8988T (cell line): ENCODE measurements at regions not wholly inside any gene's neighbourhood (a gene's known extent, or its start where the extent isn't known, plus 50 kb on each side); places are given as distances from the start of the nearest gene placed in this dataset.

Experiments
- DNase-seq: peaks from one replicate; pipeline ENCODE4 v3.0.0; 2011

- DNase-seq, result no peak
Measured at GRCh38 chr12:126156806-126157574, 1091.8 kb downstream of the AACS start.

DNA sequence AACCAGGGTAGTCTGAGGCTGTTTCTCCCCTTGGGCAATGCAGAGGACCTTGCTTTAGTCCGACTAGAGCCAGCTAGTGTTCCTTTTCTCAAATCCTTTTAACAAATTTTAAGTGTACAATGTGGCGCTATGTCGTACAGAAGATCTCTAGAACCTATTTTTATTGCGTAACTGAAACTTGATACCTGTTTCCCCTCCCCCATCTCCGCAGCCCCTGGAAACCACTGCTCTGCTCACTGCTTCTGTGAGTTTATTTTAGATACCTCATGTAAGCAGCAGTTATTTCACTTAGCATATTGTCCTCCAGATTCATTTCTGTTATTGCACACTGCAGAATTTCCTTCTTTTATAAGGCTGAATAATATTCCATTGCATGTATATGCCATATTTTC lies 1092.3 kb downstream of the AACS start:
- no peak for DNase-seq

GRCh38 chr12:126159139-126159538 lies 1093.9 kb downstream of the AACS start:
- no peak for DNase-seq

DNA sequence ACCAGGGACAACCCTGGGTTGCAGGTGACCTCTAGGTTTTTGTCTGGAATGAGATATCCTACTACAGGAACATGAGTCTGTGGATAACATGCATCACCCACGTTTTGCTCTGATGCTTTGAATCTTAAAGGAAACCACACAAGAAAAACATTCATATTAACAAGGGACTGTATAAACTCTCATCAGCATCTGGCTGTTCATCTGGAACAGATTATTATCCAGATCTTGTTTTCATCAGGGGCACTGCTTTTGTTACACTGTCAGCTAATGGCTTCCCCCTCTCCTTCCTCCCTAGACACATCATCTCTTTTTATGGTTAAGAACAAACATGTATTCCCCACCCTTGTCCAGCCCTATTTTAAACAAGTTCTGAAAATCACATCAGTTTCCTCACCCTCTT lies 1095.7 kb downstream of the AACS start:
- DNase-seq, result no peak

- no peak for DNase-seq
Measured at GRCh38 chr12:126163984-126164383, 1098.7 kb downstream of the AACS start.

DNA sequence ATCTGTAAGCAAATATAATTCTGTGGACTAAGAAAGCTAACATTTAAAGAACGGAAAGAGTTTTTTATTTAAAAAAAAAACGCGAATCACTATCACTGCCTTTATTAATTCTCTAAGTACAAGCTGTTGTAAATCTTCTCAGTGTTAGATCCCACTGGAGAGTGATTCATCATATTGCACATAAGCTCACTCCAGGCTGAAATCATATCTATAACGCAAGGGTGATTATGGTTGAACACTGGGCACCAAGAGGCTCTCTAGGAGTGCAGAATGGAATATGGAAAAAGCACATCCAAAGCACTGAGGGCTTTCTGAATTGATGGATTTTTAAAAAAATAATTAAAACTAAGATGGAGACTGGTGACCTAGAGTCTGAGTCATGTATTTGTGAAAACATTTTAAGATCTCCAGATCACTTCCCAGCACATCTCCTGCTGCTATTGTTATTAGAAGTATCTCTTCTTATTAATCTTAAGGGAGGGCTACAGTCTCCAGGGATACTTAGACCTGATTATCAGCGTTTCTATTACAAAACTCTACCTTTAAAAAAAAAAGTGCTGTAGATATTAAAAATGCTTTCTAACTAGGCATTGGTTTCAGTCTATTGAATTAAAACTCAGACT lies 1106.8 kb downstream of the AACS start:
- DNase-seq, result no peak

DNA sequence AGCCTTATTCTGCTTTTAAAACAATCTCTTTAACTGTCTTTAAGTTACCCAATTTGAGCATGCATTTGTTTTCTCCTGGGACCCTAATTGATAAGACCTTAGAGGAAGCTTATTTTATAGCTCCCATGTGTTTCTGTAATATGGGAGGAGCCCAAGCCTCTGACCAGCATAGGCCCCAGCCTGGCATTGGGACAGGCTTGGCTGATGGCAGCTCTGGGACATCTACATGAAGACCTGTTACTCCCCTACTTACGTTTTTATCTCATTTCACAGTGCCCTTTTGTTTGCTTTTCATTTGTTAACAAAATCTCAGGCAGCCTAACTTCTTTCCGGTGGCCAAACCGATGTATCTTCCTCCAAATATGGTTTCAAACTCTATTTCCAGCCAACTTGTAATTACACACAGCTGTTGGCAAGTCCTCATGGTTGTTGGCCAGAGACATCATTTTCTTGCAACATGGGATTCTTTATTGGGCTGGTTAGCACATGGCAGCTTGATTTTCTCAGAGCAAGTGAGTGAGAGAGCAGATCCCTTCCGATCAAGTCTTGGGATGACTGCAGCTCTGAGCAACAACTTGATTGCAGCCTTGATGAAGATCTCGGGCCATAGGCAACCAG lies 1117.5 kb downstream of the AACS start:
- DNase-seq, result no peak

DNA sequence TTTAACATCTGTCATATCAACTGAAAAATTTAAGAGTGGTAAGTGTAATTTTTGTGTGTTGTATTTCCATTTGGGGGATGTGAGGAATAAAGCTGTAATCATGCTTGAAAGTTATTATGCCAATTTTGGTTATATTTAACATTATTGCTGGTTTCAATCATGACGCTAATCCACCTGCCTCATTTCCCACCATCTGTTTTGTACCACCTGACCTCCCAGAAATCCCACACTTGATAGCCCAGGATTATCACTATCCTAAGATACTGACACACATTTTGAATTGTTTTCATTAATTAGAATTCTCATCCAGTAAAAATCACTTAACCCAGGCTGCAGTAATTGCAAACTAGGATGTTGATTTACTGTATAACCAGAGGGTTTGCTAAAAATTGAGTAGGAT lies 1119.8 kb downstream of the AACS start:
- DNase-seq, result no peak

- DNase-seq, result no peak
Measured at GRCh38 chr12:126189856-126190255, 1124.6 kb downstream of the AACS start.

DNA sequence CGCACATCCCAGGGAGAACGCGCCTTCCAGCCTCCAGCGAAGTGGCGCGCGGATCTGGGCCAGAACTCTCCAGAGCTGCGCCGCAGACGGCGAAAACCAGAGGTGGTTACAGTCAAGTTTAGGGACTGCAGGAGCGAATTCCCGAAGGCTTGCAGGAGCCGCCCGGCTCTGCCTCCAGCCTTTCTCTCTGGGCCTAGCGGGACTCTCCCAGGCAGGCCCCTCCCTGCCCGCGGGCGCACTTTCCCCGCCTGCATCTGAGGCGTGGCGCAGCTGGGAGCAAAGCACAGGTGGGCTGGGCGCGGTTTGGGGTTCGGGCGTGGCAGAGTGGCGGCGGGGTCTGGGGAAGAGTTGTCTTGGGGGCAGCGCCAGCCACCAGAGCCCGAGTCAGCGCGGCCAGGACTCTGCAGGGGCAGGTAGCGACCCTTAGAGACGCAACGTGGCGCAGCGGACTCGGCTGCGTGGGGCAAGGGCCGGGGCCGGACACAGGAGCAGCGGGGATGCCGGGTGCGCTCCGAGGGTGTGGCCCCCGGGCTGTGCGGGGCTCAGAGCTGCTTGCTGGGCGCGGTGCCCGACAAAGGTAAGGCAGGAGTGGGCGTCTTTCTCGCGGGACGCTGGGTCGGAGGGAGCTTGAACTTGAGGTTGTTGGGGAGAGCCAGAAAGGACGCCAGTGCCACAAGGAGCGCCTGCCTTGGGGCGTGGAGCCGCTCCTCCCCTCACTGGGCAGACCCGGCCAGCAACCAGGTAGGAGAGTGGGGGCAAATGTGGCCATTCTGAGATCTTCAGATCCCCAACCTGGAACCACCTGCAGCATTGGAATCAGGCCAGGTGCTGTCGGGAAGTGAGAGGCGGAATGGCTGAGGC lies 1126.0 kb downstream of the AACS start:
- no peak for DNase-seq

GRCh38 chr12:126191949-126192348 lies 1126.7 kb downstream of the AACS start:
- DNase-seq, result no peak

GRCh38 chr12:126193190-126193589 lies 1128.0 kb downstream of the AACS start:
- DNase-seq, result no peak

DNA sequence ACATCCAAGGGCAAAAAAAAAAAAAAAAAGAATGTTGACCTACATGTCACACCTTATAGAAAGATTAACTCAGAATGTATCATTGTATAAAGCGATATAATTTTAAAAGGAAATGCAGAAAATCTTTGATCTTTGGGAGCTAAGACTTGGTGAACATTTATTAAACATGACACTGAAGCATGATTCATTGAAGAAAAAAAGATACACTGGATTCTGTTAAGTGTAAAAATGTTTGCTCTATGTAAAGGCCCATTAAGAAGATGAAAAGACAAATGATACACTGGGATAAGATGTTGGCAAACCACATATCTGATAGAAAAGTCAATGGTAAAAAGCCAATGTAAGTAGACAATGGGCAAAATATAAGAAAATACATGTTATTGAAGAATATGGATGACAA lies 1131.0 kb downstream of the AACS start:
- no peak for DNase-seq

DNA sequence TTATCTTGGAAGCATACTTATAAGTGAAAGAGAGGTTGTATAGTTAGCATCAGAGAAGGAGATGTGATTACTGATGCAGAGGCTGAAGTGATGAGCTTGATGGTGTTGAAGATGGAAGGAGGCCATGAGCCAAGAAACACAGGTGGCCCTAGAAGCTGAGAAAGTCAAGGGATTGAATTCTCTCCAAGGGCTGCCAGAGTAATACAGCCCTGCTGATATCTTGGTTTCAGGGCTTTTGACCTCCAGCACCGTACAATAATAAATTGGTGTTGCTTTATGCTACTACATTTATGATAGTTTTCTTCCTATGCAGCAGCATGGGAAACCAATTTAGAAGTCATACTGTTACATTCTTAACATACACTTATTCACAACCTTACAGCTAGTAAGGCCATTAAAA lies 1133.3 kb downstream of the AACS start:
- no peak for DNase-seq

GRCh38 chr12:126198966-126199692 lies 1133.9 kb downstream of the AACS start:
- no peak for DNase-seq

- DNase-seq, result no peak
Measured at GRCh38 chr12:126201981-126202537, 1136.8 kb downstream of the AACS start.

DNA sequence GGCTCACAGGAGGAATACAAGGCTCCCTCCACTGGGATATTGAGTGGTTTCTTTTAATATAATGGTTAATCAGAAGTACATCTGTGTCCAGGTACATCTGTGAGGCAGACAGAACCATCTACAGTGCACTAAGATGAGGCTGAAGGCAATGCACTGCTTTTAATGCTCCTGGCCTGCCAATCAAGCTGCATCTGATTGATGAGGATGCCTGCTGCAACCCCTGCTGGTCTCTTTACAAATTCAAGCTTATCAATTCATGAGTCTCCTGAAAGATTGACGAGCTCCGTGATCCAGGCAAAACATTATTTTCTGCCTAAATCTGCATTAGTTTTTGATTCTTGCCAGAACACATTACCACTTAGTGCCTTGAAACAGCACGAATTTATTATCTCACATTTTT lies 1139.1 kb downstream of the AACS start:
- DNase-seq, result no peak

- no peak for DNase-seq
Measured at GRCh38 chr12:126210026-126210425, 1144.8 kb downstream of the AACS start.

DNA sequence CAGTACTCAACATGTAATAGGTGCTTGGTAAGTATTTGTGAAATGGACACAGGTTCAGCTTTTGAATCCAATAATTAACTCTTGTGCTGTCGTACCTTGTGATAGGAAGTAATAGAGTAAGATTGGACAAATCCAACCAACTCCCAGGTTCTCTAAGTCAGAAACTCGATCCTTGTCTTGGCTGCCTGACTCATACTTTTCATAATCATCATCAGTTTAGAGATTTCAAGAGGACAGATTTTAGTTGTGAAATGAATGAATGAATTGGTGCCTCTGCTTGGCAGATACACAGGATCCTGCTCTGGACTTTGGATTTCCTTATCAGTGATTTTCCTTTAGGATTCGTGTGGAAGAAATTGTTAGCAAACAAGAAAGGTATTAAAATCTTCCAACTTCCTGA lies 1145.2 kb downstream of the AACS start:
- DNase-seq, result no peak

- no peak for DNase-seq
Measured at GRCh38 chr12:126212824-126213223, 1147.6 kb downstream of the AACS start.

DNA sequence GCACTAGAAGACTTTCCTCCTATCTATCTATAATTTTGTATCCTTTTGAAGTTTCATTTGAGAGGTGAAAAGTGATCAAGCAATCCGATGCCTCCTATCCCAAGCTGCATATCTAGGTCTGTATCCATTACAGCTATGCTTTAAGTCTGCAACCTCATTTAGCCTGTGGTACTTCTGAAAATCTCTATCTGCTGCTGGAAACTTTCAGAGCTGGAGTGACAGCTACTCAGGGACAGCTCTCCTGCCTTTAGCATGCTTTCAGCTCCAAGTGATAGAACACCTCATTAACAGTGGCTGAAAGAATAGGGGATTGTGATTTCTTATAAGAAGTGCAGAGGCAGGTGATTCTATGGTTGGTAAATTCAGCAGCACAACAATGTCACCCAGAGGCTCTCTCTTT lies 1153.5 kb downstream of the AACS start:
- no peak for DNase-seq

DNA sequence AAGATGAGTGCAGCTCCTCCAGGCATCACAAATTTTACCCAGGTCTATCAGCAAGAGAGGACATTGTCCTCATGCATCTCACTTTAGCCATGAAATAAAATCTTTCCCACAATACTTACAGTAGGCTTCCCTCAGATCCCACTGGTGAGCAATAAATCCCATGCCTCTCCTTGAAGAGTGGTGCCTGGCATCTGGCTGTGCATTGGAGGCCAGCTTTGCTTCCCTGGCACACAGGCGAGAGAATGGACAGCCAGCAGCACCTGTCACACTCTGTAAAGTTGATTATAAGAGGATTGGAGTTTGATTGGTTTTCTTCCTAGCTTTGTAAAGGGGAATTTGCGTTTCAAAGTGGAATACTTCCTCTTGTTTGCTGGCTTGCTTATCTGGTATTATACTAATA lies 1153.9 kb downstream of the AACS start:
- DNase-seq, result no peak
